ENCODE measurements at regions not wholly inside any gene's neighbourhood (a gene's known extent, or its start where the extent isn't known, plus 50 kb on each side); places are given as distances from the start of the nearest gene placed in this dataset.
A peak's percentile ranks its signal among the peaks of the same experiment; 100 is the strongest.

DNA sequence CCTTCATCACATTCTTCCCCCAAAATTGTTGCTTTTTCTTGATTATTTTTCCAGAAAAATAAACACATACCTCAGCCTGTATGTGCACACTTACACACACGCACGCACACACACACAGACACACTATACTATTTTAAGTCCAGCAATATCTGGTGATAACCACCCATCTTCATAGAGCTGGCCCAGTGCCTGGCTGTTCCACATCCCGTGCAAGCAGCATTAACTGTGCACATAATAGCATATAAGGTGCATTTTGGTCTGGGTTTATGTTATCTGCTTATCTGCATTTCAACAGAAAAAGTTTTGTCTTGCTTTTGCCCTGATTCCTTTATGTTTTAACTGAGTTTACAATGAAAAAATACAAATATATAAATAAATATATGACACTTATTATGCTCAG lies 143.1 kb upstream of the KLF6 start:
- DNase-seq (ENCODE audit: extremely low read depth in 1 of 4, low spot score in 3 of 4) (peak in 1 of 4 experiments; percentile 37), ATAC-seq (peak; percentile 41; the same call in 2 of the 3 replicates), FAIRE-seq (no peak)
- Histone ChIP-seq H3K9me1 (ENCODE audit: control insufficient read depth, insufficient read depth, low read length) (no peaks in the 10 kb centered on the region), H3K79me2 (ENCODE audit: control insufficient read depth, insufficient read depth, low read length) (no peaks in the 10 kb centered on the region), H4K20me1 (replicated peaks; ENCODE audit: control insufficient read depth, insufficient read depth, low read length) (no peaks in the 10 kb centered on the region), H3K4me2 (ENCODE audit: insufficient read depth, low read length) (no peak overlapping the region), H3K9ac (ENCODE audit: insufficient read depth in 1 of 2, low read depth in 2 of 2, low read length in 2 of 2) (no peak overlapping the region), H3K36me3 (ENCODE audit: control insufficient read depth, insufficient read depth, low read length) (no peaks in the 10 kb centered on the region), H3K4me3 (no peak overlapping the region), H3K4me1 (replicated peaks in 1 of 2; ENCODE audit: control insufficient read depth in 2 of 2, insufficient read depth in 2 of 2, low read length in 2 of 2) (peaks cover 11 to 30% of the 10 kb centered on the region in 2 experiments; a peak in 4 of 5 replicates), H3K27ac (ENCODE audit: extremely low read depth, low read depth, low read length) (no peak overlapping the region), H3K9me3 (replicated peaks; ENCODE audit: control insufficient read depth, insufficient read depth, low read depth, low read length) (no peaks in the 10 kb centered on the region), H3K27me3 (ENCODE audit: control insufficient read depth in 2 of 2, insufficient read depth in 2 of 2, low read length in 2 of 2) (no peaks in the 10 kb centered on the region), H2AFZ (ENCODE audit: low read depth, low read length) (no peak overlapping the region)
- ChIA-PET POLR2A (interaction anchor here (1.4 to 1.7 kb wide), 3 partner anchors 13 to 36 kb away, joined by 3 to 4 read pairs (median 4); no protein-coding TSS in a partner anchor), CTCF (ENCODE audit: low intra/inter-chr PET ratio) (no interaction called here)
- in situ Hi-C loops (cut with MboI) (no loop called here), intact Hi-C loops (cut with micrococcal nuclease) (loop anchor here (5.0 kb wide), 1 partner anchor 141 kb away; the partner anchor contains the start of gene KLF6)
- 23% methylated on average over 3 of the region's 3 CpGs for WGBS (ENCODE audit: insufficient coverage, low coverage, missing lambda C conversion rate)
- TF ChIP-seq RNF2 (IDR thresholded peaks at IDR 0.05) = no peak
- no peak for TF ChIP-seq HDAC8 (tag; IDR thresholded peaks at IDR 0.05)
- peak in 1 of 2 experiments; percentile 53; a peak in 2 of 4 replicates for TF ChIP-seq RCOR1 (IDR thresholded peaks at IDR 0.05; ENCODE audit: borderline replicate concordance in 1 of 2, low read depth in 2 of 2, low read length in 2 of 2)
- peak; percentile 11; the same call in 1 of the 2 replicates for TF ChIP-seq CBFA2T3 (IDR thresholded peaks at IDR 0.05)
- TF ChIP-seq CTBP1 (IDR thresholded peaks at IDR 0.05; ENCODE audit: borderline replicate concordance) = peak; percentile 44; the same call in 1 of the 2 replicates
- TF ChIP-seq BHLHE40 (IDR thresholded peaks at IDR 0.05; ENCODE audit: low read length) = peak; percentile 36
- no peak for TF ChIP-seq ETV1 (tag; conservative IDR thresholded peaks at IDR 0.05; ENCODE audit: low read depth)
- TF ChIP-seq, protein P1, sequence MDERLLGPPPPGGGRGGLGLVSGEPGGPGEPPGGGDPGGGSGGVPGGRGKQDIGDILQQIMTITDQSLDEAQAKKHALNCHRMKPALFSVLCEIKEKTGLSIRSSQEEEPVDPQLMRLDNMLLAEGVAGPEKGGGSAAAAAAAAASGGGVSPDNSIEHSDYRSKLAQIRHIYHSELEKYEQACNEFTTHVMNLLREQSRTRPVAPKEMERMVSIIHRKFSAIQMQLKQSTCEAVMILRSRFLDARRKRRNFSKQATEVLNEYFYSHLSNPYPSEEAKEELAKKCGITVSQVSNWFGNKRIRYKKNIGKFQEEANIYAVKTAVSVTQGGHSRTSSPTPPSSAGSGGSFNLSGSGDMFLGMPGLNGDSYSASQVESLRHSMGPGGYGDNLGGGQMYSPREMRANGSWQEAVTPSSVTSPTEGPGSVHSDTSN (CRISPR knock-in tag; IDR thresholded peaks at IDR 0.05; ENCODE audit: low read depth) = no peak
- TF ChIP-seq, protein P1 (tag; conservative IDR thresholded peaks at IDR 0.05; ENCODE audit: low read depth) = no peak
- TF ChIP-seq EP400 (IDR thresholded peaks at IDR 0.05) = peak; percentile 10; the same call in 1 of the 2 replicates
- no peak for TF ChIP-seq NCOA4 (IDR thresholded peaks at IDR 0.05; ENCODE audit: partially characterized antibody)
- 0 out of 2 replicates have a peak, but pooled peaks have one; percentile 23 for TF ChIP-seq ARID1B (IDR thresholded peaks at IDR 0.05)
- TF ChIP-seq KHSRP (IDR thresholded peaks at IDR 0.05) = no peak
- TF ChIP-seq FOXJ2 (tag; IDR thresholded peaks at IDR 0.05) = 0 out of 2 replicates have a peak, but pooled peaks have one; percentile 21
- TF ChIP-seq NFIC (IDR thresholded peaks at IDR 0.05) = peak; percentile 35; the same call in 1 of the 2 replicates
- TF ChIP-seq KDM1A (IDR thresholded peaks at IDR 0.05) = peak in 1 of 2 experiments; percentile 15; a peak in 1 of 4 replicates
- no peak for TF ChIP-seq SAFB (IDR thresholded peaks at IDR 0.05; ENCODE audit: borderline replicate concordance, low read depth, low read length)
- no peak for TF ChIP-seq BRCA1 (IDR thresholded peaks at IDR 0.05)
- no peak for TF ChIP-seq BRCA1 (CRISPR knock-in tag; IDR thresholded peaks at IDR 0.05)
- BruUV-seq (replicated peaks) = no TSS peak

All from K562 (cell line).